NCI-H1092 treated with DMSO at 0.1 percent for 48 hours (cell line): ENCODE measurements at regions not wholly inside any gene's neighbourhood (a gene's known extent, or its start where the extent isn't known, plus 50 kb on each side); places are given as distances from the start of the nearest gene placed in this dataset.

Experiments used
- DNase-seq: peaks from one replicate; lab custom pipeline; 2025; lab: John Stamatoyannopoulos, UW

DNA sequence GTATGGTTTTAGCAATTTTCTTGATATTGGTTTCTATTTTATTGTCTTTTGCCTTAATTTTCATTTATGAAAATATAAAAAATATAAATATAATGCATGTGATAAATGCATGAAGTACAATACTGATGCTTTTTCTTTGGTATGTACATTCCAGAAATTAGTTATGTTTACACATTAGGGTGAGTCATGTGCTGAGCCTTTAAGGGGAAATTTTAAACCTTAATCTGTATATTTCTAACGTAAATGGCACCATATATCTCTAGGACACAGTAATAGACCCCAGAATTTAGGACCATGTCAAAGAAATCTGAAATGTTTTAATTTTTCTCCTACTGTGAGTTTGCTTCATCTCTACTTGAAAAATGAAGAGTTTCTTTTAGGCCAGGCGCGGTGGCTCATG, 117.8 kb upstream of the SPRY1 start:
- no peak for DNase-seq

- no peak for DNase-seq
Measured at GRCh38 chr4:123283371-123283895, 113.2 kb upstream of the SPRY1 start.

DNA sequence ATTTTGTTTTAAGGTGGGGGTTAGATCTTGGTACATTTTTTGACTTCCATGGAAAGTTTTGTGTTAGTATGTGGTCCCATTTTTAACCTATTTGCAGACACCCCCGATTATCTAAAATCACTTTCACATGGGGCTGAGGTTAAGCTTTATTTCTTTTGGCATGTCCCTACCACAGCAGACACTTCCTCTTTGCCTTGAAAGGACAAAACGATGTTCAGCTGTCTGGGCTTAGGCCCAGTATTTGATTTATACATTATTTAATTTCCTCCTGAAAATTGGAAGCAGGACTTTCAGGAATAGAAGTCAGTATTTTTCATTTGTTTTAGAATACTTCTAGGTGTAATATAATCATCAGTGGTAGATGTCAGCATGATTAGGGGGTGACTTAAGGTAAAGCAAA, 112.4 kb upstream of the SPRY1 start:
- DNase-seq, result no peak

GRCh38 chr4:123286903-123287466, 109.6 kb upstream of the SPRY1 start:
- DNase-seq, result no peak

GRCh38 chr4:123288309-123289025, 108.1 kb upstream of the SPRY1 start:
- DNase-seq, result no peak

- no peak for DNase-seq
Measured at GRCh38 chr4:123291329-123291728, 105.3 kb upstream of the SPRY1 start.

- DNase-seq, result no peak
Measured at GRCh38 chr4:123297836-123298235, 98.8 kb upstream of the SPRY1 start.

DNA sequence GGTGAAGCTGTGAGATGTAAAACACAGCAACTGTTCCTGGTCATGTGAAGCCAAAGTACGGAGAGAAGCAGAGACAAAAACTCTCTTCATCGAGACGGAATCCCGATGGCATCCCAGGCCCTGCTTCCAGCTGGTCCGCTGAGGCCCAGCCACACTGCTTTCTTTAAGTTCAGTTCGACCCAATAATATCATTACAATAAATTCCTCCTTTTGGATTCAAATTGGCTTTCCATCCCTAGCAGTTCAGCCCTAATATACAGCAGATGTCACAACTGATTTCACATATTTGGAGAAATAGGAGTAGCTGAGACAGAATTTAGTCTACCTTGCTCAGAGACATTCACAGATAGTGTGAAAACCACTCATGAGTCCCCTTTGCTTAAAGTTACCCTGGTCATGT, 98.3 kb upstream of the SPRY1 start:
- DNase-seq, result no peak

DNA sequence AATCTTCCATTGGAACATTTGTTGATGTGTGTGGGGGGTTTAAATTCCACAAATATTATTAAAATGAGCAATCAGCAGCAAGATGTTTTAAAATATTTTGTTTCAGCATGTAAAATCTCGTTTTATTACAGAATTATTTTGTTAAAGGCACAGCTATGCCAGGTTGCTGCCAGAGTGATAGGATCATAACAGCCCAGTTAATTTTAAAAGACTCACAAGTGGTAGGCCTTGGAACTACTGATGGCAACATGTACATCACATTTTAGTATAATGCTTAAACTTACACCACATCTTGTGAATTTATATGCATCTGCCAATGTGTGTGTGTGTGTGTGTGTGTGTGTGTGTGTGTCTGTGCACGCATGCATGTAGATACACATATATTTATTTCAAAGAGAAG, 97.8 kb upstream of the SPRY1 start:
- no peak for DNase-seq

DNA sequence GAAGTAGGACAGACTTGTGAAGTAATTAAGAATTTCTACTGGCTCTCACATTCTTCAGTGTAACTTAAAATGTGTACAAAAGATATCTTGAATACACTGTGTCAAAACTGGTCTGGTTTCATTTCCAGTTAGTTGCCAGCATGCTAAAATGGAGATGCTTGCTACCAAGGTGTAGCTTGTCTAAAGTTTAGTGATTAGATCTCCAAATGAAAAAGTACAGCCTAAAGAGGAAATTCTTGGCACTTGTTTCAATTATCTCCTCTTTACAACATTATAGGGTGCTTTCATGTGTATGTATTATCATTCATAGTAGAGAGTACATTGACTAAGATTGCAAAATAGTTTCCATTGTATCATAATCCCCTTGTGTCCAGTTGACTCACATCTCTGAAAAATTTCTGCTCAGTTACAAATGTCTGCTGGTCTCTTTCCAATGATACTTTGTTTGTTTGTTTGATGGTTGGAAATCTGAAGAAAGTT, 97.3 kb upstream of the SPRY1 start:
- DNase-seq, result no peak

- DNase-seq, result no peak
Measured at GRCh38 chr4:123300222-123301039, 96.2 kb upstream of the SPRY1 start.

DNA sequence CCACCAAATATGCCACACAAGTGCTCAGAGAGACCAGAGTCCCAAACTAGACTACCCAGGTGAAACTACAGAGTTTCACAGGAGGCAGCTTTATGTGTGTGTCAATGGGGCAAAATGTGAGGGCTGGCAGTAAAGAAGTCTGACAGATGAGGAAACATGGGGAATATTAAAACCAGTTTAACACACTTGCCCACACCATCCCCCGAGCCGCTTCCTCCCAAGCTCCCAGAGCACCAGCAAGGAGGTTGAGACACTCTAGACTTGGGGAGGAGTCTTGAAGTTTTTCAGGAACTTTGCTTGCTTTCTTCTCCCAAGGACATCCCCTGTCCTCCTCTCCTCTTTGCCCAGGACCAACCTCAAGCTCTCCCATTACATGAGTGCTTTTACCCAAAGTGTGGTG, 94.7 kb upstream of the SPRY1 start:
- DNase-seq, result no peak

DNA sequence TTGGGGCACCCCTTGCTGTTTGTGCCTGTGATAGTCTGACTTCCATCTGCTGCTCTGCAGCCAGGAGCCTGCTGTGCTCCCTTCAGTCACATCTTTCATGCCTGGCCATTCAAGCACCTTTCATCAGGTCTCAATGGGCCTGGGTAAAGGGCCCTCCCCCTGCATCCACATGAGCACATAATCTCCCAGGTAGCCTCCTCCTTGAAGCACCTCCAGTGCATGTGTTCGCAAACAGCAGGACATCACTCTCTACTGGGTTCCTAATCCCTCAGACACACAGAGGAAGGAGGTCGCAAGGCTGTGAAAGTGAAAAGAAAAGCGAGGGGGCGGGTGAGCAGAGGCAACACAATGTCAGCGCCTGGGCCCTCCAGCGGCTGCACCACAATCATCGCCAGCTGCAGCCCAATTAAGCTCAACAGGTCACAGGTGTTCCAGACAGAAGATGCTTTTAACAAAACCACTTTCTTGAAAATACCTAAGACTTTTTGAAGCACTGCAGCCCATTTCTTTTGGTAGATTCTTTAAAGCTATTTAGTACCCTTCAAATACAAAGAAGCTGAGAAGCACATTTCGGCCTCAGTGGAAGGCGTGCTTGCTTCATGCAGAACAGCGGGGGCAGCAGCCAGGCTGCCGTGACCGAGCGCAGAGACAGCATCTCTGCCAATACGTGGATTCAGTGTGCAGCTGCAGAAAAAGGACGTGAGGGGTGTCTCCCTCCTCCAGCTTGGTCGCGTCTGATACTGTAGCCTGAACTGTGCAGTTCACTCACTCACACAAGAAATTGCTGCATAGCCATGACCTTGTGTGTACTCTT, 92.2 kb upstream of the SPRY1 start:
- peak; percentile 93 for DNase-seq

DNA sequence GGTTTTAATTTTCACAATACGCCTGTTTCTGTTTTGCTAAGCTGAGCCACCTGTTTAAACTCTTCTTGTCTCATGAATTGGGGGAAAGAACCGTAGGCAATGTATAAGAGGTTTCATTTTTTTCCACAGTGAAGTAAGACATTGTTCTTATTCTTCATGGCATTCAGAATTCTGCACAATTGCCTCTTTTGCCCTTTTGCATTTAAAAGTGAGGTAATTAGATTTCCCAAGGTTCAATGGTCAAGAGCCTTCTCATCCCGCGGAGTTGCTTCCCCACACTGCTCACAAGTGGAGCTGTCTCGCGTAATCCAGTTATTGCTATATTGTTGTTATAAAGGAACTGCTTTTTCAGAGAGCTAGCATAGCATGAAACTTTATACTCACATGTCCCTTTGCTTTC, 90.9 kb upstream of the SPRY1 start:
- DNase-seq, result peak; percentile 2

DNA sequence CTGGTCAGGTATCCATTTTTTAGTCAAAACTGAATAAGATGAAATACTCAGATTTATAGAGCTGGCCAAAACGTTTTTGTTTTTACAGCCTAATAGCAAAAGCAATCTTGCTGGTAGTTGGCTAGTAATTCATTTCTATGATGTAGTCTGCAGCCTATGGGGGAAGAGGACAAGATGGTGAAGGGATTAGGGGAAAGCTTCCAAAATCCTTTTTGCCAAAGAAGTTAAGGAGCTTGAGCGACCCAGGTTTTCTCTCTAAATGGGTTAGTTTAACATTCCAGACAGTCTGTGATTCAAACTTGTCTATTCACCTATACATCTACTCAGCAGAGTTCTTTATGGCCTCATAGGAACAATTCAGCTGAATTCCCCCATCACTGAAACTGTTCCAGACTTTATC, 89.8 kb upstream of the SPRY1 start:
- DNase-seq, result no peak

DNA sequence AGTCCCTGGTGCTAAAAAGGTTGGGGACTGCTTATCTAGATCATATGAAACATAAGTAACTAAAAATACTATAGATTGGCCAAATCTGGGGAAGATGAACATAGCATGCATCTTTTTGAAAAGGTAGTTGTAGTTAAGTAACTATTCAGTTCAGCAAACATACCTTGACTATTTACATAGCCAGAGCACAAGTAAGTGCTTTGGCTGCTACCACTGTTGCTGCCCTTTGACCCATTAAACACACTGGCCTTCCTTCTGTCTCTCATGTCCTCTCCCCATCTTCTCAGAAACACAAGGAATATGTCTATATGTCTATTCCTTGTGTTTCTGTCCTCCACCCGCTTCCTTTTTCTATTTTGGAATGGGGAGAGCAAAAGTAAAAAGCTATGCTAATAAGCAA, 87.9 kb upstream of the SPRY1 start:
- no peak for DNase-seq

GRCh38 chr4:123312116-123312515, 84.5 kb upstream of the SPRY1 start:
- no peak for DNase-seq

GRCh38 chr4:123312951-123313592, 83.5 kb upstream of the SPRY1 start:
- DNase-seq, result no peak

DNA sequence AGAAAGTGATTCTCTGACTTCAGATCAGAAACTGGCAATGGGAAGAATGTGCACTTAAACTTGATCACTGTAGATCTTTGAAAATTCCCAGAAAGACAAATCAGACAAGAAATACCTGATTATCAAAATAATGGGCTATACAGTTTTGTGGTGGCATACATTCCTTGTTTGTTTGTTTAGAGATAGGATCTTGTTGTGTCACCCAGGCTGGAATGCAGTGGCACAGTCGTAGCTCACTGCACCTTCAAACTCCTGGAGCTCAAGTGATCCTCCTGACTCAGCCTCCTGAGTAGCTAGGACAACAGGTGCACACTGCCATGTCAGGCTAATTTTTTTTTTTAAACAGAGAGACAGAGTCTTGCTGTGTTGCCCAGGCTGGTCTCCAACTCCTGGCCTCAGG, 81.0 kb upstream of the SPRY1 start:
- DNase-seq, result no peak

GRCh38 chr4:123317211-123317610, 79.4 kb upstream of the SPRY1 start:
- no peak for DNase-seq

GRCh38 chr4:123319639-123320038, 77.0 kb upstream of the SPRY1 start:
- DNase-seq, result no peak

DNA sequence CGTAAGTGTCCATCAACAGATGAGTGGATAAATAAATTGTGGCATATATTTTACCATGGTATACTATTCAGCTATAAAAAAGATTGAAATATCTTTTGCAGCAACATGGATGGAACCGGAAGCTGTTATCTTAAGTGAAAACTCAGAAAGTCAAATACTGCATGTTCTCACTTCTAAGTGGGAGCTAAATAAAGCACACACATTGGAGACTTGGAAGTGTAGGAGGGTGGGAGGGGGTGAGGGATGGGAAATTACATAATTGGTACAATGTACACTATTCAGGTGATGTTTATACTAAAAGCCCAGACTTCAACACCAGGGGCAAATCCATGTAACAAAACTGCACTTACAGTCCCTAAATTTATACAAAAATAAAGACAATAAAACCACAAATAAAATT, 72.6 kb upstream of the SPRY1 start:
- DNase-seq, result no peak
